Stomach smooth muscle (tissue), 2 donors: ENCODE measurements at regions not wholly inside any gene's neighbourhood (a gene's known extent, or its start where the extent isn't known, plus 50 kb on each side); places are given as distances from the start of the nearest gene placed in this dataset.

Source experiments
- H3K27ac ChIP-seq: one replicate; pipeline ENCODE4 v1.7.0; 2013; ENCODE audit warnings: mild to moderate bottlenecking, low read length, inconsistent platforms
- H3K27me3 ChIP-seq, 2 donors: one replicate each; pipeline ENCODE4 v1.7.0; 2013; ENCODE audit warnings: low read length in 2 of 2; ENCODE audit not compliant: insufficient read depth in 2 of 2, control insufficient read depth in 1 of 2
- H3K36me3 ChIP-seq, 2 donors: one replicate each; pipeline ENCODE4 v1.7.0; 2013; ENCODE audit warnings: low read length in 2 of 2; ENCODE audit not compliant: control insufficient read depth in 2 of 2, insufficient read depth in 2 of 2
- H3K4me1 ChIP-seq: one replicate; pipeline ENCODE4 v1.7.0; 2013; ENCODE audit warnings: low read length; ENCODE audit not compliant: control insufficient read depth, insufficient read depth
- H3K4me3 ChIP-seq, 2 donors: one replicate each; pipeline ENCODE4 v1.7.0; 2013; ENCODE audit warnings: low read length in 2 of 2
- H3K9ac ChIP-seq, 2 donors: one replicate each; pipeline ENCODE4 v1.7.0; 2013; ENCODE audit warnings: low read length in 2 of 2, mild to moderate bottlenecking in 1 of 2
- H3K9me3 ChIP-seq, 2 donors: one replicate each; pipeline ENCODE4 v1.7.0; 2013; ENCODE audit warnings: low read length in 2 of 2; ENCODE audit not compliant: control insufficient read depth in 2 of 2
- donor health status: healthy.
- donor health status: Pancreatic carcinoma.

DNA sequence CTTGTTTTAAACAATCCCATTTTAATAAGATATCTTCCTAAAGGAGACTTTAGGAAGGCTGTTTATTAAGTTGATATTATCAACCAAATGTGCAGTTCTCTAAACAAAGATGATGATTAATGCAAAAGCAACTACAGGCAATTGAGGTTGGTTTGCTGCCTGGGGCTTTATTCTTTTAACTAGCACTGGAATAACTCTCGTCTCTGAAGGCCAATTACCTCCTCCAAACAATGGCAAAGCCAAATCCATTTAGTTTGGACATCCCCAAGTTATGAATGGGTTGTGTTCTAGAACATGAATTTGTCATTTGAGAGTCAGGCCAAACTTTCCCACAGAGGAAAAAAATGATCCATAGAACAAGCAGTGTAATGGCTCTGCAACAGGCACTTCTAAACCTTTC lies 114.1 kb downstream of the SLC16A9 start:
- no peak overlapping the region for H3K9ac ChIP-seq
- no peaks in the 10 kb centered on the region for H3K27me3 ChIP-seq
- no peaks in the 10 kb centered on the region for H3K9me3 ChIP-seq
- H3K4me3 ChIP-seq = no peak overlapping the region
- H3K27ac ChIP-seq = no peak overlapping the region
- no peaks in the 10 kb centered on the region for H3K4me1 ChIP-seq
- no peaks in the 10 kb centered on the region for H3K36me3 ChIP-seq

- no peaks in the 10 kb centered on the region for H3K9me3 ChIP-seq
- H3K27ac ChIP-seq = no peak overlapping the region
- no peak overlapping the region for H3K4me3 ChIP-seq
- H3K9ac ChIP-seq = no peak overlapping the region
- no peaks in the 10 kb centered on the region for H3K36me3 ChIP-seq
- H3K4me1 ChIP-seq = no peaks in the 10 kb centered on the region
- H3K27me3 ChIP-seq = no peaks in the 10 kb centered on the region
These were observed 115.9 kb downstream of the SLC16A9 start for GRCh38 chr10:59593768-59594167.

- H3K27me3 ChIP-seq = no peaks in the 10 kb centered on the region
- H3K4me3 ChIP-seq = no peak overlapping the region
- H3K9me3 ChIP-seq = no peaks in the 10 kb centered on the region
- no peak overlapping the region for H3K27ac ChIP-seq
- H3K9ac ChIP-seq = no peak overlapping the region
- H3K36me3 ChIP-seq = no peaks in the 10 kb centered on the region
- H3K4me1 ChIP-seq = no peaks in the 10 kb centered on the region
These were observed 119.9 kb downstream of the SLC16A9 start for GRCh38 chr10:59589796-59590195.

DNA sequence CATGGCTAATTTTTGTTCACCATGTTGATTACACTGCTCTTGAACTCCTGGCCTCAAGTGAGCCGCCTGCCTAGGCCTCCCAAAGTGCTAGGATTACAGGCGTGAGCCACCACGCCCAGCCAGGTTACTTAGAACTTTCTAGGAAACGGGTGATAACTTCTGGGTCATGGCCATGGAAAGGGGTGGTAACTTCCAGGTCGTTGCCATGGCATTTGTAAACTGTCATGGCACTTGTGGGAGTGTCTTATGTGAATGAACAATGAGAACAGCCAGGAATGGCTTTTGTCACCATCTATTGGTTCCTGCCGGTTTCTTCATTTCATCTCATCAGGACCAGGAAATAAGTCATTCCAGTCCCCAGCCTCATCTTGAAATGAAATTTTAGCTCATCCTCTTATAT lies 120.9 kb downstream of the SLC16A9 start:
- no peak overlapping the region for H3K27ac ChIP-seq
- H3K9ac ChIP-seq = no peak overlapping the region
- no peaks in the 10 kb centered on the region for H3K36me3 ChIP-seq
- no peak overlapping the region for H3K4me3 ChIP-seq
- H3K27me3 ChIP-seq = no peaks in the 10 kb centered on the region
- no peaks in the 10 kb centered on the region for H3K9me3 ChIP-seq
- no peaks in the 10 kb centered on the region for H3K4me1 ChIP-seq

GRCh38 chr10:59587756-59588140 lies 121.9 kb downstream of the SLC16A9 start:
- no peak overlapping the region for H3K27ac ChIP-seq
- H3K9me3 ChIP-seq = no peaks in the 10 kb centered on the region
- H3K36me3 ChIP-seq = no peaks in the 10 kb centered on the region
- H3K4me1 ChIP-seq = no peaks in the 10 kb centered on the region
- H3K27me3 ChIP-seq = no peaks in the 10 kb centered on the region
- H3K4me3 ChIP-seq = no peak overlapping the region
- no peak overlapping the region for H3K9ac ChIP-seq

GRCh38 chr10:59587083-59587755 lies 122.4 kb downstream of the SLC16A9 start:
- H3K9ac ChIP-seq = no peak overlapping the region
- no peaks in the 10 kb centered on the region for H3K4me1 ChIP-seq
- no peak overlapping the region for H3K4me3 ChIP-seq
- no peaks in the 10 kb centered on the region for H3K36me3 ChIP-seq
- H3K27me3 ChIP-seq = no peaks in the 10 kb centered on the region
- H3K9me3 ChIP-seq = no peaks in the 10 kb centered on the region
- H3K27ac ChIP-seq = no peak overlapping the region

- H3K27ac ChIP-seq = no peak overlapping the region
- no peaks in the 10 kb centered on the region for H3K9me3 ChIP-seq
- no peaks in the 10 kb centered on the region for H3K36me3 ChIP-seq
- no peak overlapping the region for H3K4me3 ChIP-seq
- no peaks in the 10 kb centered on the region for H3K27me3 ChIP-seq
- H3K9ac ChIP-seq = no peak overlapping the region
- no peaks in the 10 kb centered on the region for H3K4me1 ChIP-seq
These were observed 123.2 kb downstream of the SLC16A9 start for GRCh38 chr10:59586407-59586891.

DNA sequence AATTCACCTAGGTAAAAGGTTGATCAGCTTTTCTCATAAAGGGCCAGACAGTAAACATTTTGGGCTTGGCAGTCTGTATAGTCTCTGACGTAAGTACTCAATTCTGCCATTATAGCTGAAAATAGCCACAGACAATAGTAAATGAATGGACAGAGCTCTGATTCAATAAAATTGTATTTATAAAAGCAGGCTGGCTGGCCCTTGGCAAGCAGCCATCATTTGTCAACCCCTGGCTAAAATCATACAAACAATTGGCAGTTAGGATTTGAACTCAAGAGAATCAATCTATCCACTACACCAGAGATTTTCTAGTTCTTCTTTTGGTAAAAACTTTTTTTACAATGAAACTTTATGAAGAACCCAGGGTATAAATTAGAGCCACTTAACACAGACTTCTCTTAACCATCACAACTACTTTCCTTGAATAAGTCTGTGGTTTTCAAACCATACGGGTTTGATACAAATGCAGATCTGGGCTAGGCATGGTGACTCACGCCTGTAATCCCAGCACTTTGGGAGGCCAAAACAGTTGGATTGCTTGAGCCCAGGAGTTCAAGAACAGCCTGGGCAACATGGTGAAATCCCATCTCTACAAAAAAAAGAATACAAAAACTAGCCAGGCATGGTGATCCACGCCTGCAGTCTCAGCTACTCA lies 124.5 kb downstream of the SLC16A9 start:
- no peaks in the 10 kb centered on the region for H3K27me3 ChIP-seq
- H3K36me3 ChIP-seq = no peaks in the 10 kb centered on the region
- H3K9ac ChIP-seq = no peak overlapping the region
- H3K4me3 ChIP-seq = no peak overlapping the region
- no peaks in the 10 kb centered on the region for H3K4me1 ChIP-seq
- no peaks in the 10 kb centered on the region for H3K9me3 ChIP-seq
- H3K27ac ChIP-seq = no peak overlapping the region

DNA sequence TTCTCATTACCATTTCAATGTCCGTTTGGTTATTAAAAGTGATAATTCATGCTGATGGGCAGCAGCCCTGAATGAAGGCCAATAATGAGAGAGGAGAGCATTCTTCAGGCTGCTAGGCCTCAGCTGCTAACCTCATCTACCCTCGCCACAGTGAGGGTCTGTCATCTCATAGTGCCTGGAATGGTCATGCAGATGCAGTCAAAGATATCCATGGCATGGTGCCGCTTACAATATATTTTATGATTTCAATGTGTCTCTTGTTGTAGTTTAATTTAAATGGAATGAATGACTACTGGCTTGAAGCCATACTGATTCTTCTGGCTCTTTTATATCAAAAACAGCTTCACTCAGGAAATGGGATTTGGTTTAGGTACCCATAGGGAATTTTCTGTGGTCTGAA lies 126.9 kb downstream of the SLC16A9 start:
- no peaks in the 10 kb centered on the region for H3K36me3 ChIP-seq
- H3K4me3 ChIP-seq = no peak overlapping the region
- no peak overlapping the region for H3K9ac ChIP-seq
- H3K27me3 ChIP-seq = no peaks in the 10 kb centered on the region
- no peaks in the 10 kb centered on the region for H3K4me1 ChIP-seq
- H3K9me3 ChIP-seq = no peaks in the 10 kb centered on the region
- H3K27ac ChIP-seq = no peak overlapping the region

GRCh38 chr10:59582058-59582457 lies 127.6 kb downstream of the SLC16A9 start:
- no peak overlapping the region for H3K4me3 ChIP-seq
- H3K9me3 ChIP-seq = no peaks in the 10 kb centered on the region
- H3K27ac ChIP-seq = no peak overlapping the region
- H3K36me3 ChIP-seq = no peaks in the 10 kb centered on the region
- H3K27me3 ChIP-seq = no peaks in the 10 kb centered on the region
- no peaks in the 10 kb centered on the region for H3K4me1 ChIP-seq
- no peak overlapping the region for H3K9ac ChIP-seq
